ENCODE measurements at regions not wholly inside any gene's neighbourhood (a gene's known extent, or its start where the extent isn't known, plus 50 kb on each side); places are given as distances from the start of the nearest gene placed in this dataset.

DNA sequence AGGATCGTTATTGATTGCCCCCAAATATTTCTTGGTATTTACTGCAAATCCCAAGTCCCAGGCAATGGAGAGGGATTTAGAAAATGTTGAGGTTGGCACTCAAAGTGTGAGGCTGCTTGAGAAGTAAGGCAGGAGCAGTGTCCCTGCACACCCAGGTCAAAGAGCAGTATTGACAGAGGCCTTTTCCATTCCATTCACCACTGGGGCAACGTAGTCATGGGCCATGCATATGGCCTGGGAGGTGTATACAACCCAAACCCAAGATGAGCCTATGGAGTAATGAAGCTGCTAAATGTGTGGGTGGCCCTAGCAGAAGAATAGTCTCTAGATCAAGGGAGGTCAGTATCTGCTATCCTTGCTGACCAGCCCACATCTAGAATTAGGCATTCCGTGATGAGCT, 245.6 kb downstream of the FOXD2 start:
- intact Hi-C loops (cut with DNase I; ENCODE audit: low total_unique reads), result no loop called here
- Histone ChIP-seq H3K4me1 (no peaks in the 10 kb centered on the region), H3K9me3 (no peaks in the 10 kb centered on the region), H3K27ac (no peak overlapping the region), H3K27me3 (no peaks in the 10 kb centered on the region), H3K4me3 (no peak overlapping the region), H3K36me3 (no peaks in the 10 kb centered on the region)
- TF ChIP-seq POLR2A (IDR thresholded peaks at IDR 0.05), result no peak
- no peak for DNase-seq

GRCh38 chr1:47684518-47684917, 246.7 kb downstream of the FOXD2 start:
- Histone ChIP-seq H3K9me3 (no peaks in the 10 kb centered on the region), H3K36me3 (no peaks in the 10 kb centered on the region), H3K27me3 (no peaks in the 10 kb centered on the region), H3K4me3 (no peak overlapping the region), H3K27ac (no peak overlapping the region), H3K4me1 (no peaks in the 10 kb centered on the region)
- DNase-seq, result no peak
- no peak for TF ChIP-seq POLR2A (IDR thresholded peaks at IDR 0.05)
- TF ChIP-seq, protein P1, sequence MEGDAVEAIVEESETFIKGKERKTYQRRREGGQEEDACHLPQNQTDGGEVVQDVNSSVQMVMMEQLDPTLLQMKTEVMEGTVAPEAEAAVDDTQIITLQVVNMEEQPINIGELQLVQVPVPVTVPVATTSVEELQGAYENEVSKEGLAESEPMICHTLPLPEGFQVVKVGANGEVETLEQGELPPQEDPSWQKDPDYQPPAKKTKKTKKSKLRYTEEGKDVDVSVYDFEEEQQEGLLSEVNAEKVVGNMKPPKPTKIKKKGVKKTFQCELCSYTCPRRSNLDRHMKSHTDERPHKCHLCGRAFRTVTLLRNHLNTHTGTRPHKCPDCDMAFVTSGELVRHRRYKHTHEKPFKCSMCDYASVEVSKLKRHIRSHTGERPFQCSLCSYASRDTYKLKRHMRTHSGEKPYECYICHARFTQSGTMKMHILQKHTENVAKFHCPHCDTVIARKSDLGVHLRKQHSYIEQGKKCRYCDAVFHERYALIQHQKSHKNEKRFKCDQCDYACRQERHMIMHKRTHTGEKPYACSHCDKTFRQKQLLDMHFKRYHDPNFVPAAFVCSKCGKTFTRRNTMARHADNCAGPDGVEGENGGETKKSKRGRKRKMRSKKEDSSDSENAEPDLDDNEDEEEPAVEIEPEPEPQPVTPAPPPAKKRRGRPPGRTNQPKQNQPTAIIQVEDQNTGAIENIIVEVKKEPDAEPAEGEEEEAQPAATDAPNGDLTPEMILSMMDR (IDR thresholded peaks at IDR 0.05), result no peak
- intact Hi-C loops (cut with DNase I; ENCODE audit: low total_unique reads), result no loop called here

- Histone ChIP-seq H3K36me3 (no peaks in the 10 kb centered on the region), H3K4me1 (no peaks in the 10 kb centered on the region), H3K27ac (no peak overlapping the region), H3K9me3 (no peaks in the 10 kb centered on the region), H3K4me3 (no peak overlapping the region), H3K27me3 (no peaks in the 10 kb centered on the region)
- DNase-seq, result no peak
- intact Hi-C loops (cut with DNase I; ENCODE audit: low total_unique reads), result no loop called here
- TF ChIP-seq, protein P1 (IDR thresholded peaks at IDR 0.05), result no peak
- no peak for TF ChIP-seq POLR2A (IDR thresholded peaks at IDR 0.05)
These were observed 247.3 kb downstream of the FOXD2 start for GRCh38 chr1:47684964-47685762.

GRCh38 chr1:47685763-47686066, 247.9 kb downstream of the FOXD2 start:
- no peaks in the 10 kb centered on the region for H3K36me3 ChIP-seq
- H3K4me3 ChIP-seq, result no peak overlapping the region
- H3K4me1 ChIP-seq, result no peaks in the 10 kb centered on the region
- no peaks in the 10 kb centered on the region for H3K27me3 ChIP-seq
- TF ChIP-seq, protein P1 (IDR thresholded peaks at IDR 0.05), result no peak
- no peak for TF ChIP-seq POLR2A (IDR thresholded peaks at IDR 0.05)
- no peak for DNase-seq
- no peaks in the 10 kb centered on the region for H3K9me3 ChIP-seq
- no peak overlapping the region for H3K27ac ChIP-seq
- intact Hi-C loops (cut with DNase I; ENCODE audit: low total_unique reads), result no loop called here

- no peaks in the 10 kb centered on the region for H3K27me3 ChIP-seq
- no peak overlapping the region for H3K4me3 ChIP-seq
- no peaks in the 10 kb centered on the region for H3K9me3 ChIP-seq
- intact Hi-C loops (cut with DNase I; ENCODE audit: low total_unique reads), result no loop called here
- no peaks in the 10 kb centered on the region for H3K36me3 ChIP-seq
- TF ChIP-seq, protein P1 (IDR thresholded peaks at IDR 0.05), result no peak
- TF ChIP-seq POLR2A (IDR thresholded peaks at IDR 0.05), result no peak
- no peak overlapping the region for H3K27ac ChIP-seq
- DNase-seq, result no peak
- no peaks in the 10 kb centered on the region for H3K4me1 ChIP-seq
These were observed 249.1 kb downstream of the FOXD2 start for GRCh38 chr1:47686731-47687630.

Measured in uterus (tissue), 3 donors.